Coronary artery (tissue), 2 donors: ENCODE measurements at regions not wholly inside any gene's neighbourhood (a gene's known extent, or its start where the extent isn't known, plus 50 kb on each side); places are given as distances from the start of the nearest gene placed in this dataset.

Source experiments
- DNase-seq: peaks from one replicate; pipeline ENCODE4 v3.0.0-alpha.2; 2017; ENCODE audit warnings: low spot score
- H3K27ac ChIP-seq, 2 donors: fragments of 200-600 bp; sonication (generic); one replicate each; pipeline ENCODE4 v1.5.1; 2016 to 2019
- H3K4me3 ChIP-seq: fragments of 200-600 bp; sonication (generic); 2 replicates; pipeline ENCODE4 v1.5.1; 2016; ENCODE audit warnings: mild to moderate bottlenecking, moderate library complexity
- CTCF ChIP-seq: fragments of 200-600 bp; sonication (generic); IDR thresholded peaks from one replicate; pipeline ENCODE4 v1.5.1; 2019; ENCODE audit warnings: antibody characterized with exemption

GRCh38 chr18:68436485-68436884 lies 278.4 kb downstream of the TMX3 start:
- H3K27ac ChIP-seq, result no peak overlapping the region
- H3K4me3 ChIP-seq, result no peak overlapping the region
- no peak for TF ChIP-seq CTCF
- no peak for DNase-seq

- no peak for TF ChIP-seq CTCF
- DNase-seq, result no peak
- no peak overlapping the region for H3K27ac ChIP-seq
- H3K4me3 ChIP-seq, result no peak overlapping the region
Observed at GRCh38 chr18:68435581-68435980, 279.3 kb downstream of the TMX3 start.

GRCh38 chr18:68431922-68432198 lies 283.0 kb downstream of the TMX3 start:
- no peak for DNase-seq
- TF ChIP-seq CTCF, result no peak
- Histone ChIP-seq H3K27ac (no peak overlapping the region), H3K4me3 (no peak overlapping the region)

GRCh38 chr18:68431111-68431921 lies 283.6 kb downstream of the TMX3 start:
- no peak for TF ChIP-seq CTCF
- no peak overlapping the region for H3K4me3 ChIP-seq
- DNase-seq, result no peak
- no peak overlapping the region for H3K27ac ChIP-seq

- TF ChIP-seq CTCF, result no peak
- no peak for DNase-seq
- Histone ChIP-seq H3K4me3 (no peak overlapping the region), H3K27ac (no peak overlapping the region)
Observed at GRCh38 chr18:68429841-68430240, 285.1 kb downstream of the TMX3 start.

- no peak for DNase-seq
- H3K27ac ChIP-seq, result no peak overlapping the region
- H3K4me3 ChIP-seq, result no peak overlapping the region
- TF ChIP-seq CTCF, result no peak
Observed at GRCh38 chr18:68429111-68429510, 285.8 kb downstream of the TMX3 start.

- no peak for DNase-seq
- TF ChIP-seq CTCF, result no peak
Observed at GRCh38 chr18:68428661-68429060, 286.2 kb downstream of the TMX3 start.

More at GRCh38 chr18:68428661-68429060, 286.2 kb downstream of the TMX3 start:
- Histone ChIP-seq H3K4me3 (no peak overlapping the region), H3K27ac (no peak overlapping the region)
